H9 (cell line): ENCODE measurements at regions not wholly inside any gene's neighbourhood (a gene's known extent, or its start where the extent isn't known, plus 50 kb on each side); places are given as distances from the start of the nearest gene placed in this dataset.

Experiments
- DNase-seq: peaks from one replicate; pipeline ENCODE4 v3.0.0-alpha.2; 2017
- H2AFZ ChIP-seq: one replicate; pipeline ENCODE4 v1.6.1; 2013; ENCODE audit warnings: mild to moderate bottlenecking, low read length, control low read depth, moderate library complexity
- H2AK5ac ChIP-seq: 2 replicates; pipeline ENCODE4 v1.6.1; 2013; ENCODE audit warnings: low read length, control low read depth, mixed read lengths; ENCODE audit not compliant: insufficient read length
- H2BK120ac ChIP-seq: one replicate; pipeline ENCODE4 v1.6.1; 2013; ENCODE audit warnings: low read depth, mild to moderate bottlenecking, low read length, control low read depth, inconsistent platforms; ENCODE audit not compliant: poor library complexity, severe bottlenecking
- H2BK12ac ChIP-seq: 2 replicates; pipeline ENCODE4 v1.6.1; 2013; ENCODE audit warnings: low read length, control low read depth, mixed read lengths, low read depth; ENCODE audit not compliant: insufficient read length
- H2BK15ac ChIP-seq: 2 replicates; pipeline ENCODE4 v1.6.1; 2013; ENCODE audit warnings: low read depth, low read length, control low read depth
- H2BK20ac ChIP-seq: one replicate; pipeline ENCODE4 v1.6.1; 2013; ENCODE audit warnings: low read depth, mild to moderate bottlenecking, low read length, control low read depth, inconsistent platforms; ENCODE audit not compliant: poor library complexity, severe bottlenecking
- H2BK5ac ChIP-seq: 2 replicates; pipeline ENCODE4 v1.6.1; 2013; ENCODE audit warnings: low read length, control low read depth, mixed read lengths; ENCODE audit not compliant: insufficient read length
- H3K14ac ChIP-seq: 2 replicates; pipeline ENCODE4 v1.6.1; 2013; ENCODE audit warnings: low read length, control low read depth; ENCODE audit not compliant: insufficient read depth
- H3K18ac ChIP-seq: 2 replicates; pipeline ENCODE4 v1.6.1; 2013; ENCODE audit warnings: low read depth, mild to moderate bottlenecking, mixed read lengths, low read length, control low read depth; ENCODE audit not compliant: insufficient read length
- H3K23ac ChIP-seq: 2 replicates; pipeline ENCODE4 v1.6.1; 2013; ENCODE audit warnings: low read length, control low read depth, mixed read lengths, low read depth; ENCODE audit not compliant: insufficient read length
- H3K23me2 ChIP-seq: 2 replicates; pipeline ENCODE4 v1.6.1; 2013; ENCODE audit warnings: low read depth, mild to moderate bottlenecking, mixed read lengths, low read length, control low read depth; ENCODE audit not compliant: insufficient read length, poor library complexity, severe bottlenecking
- H3K27ac ChIP-seq: 2 replicates; pipeline ENCODE4 v1.5.1; 2013; ENCODE audit warnings: low read length, control low read depth, mixed read lengths, low read depth; ENCODE audit not compliant: insufficient read length
- H3K27me3 ChIP-seq: 2 replicates; pipeline ENCODE4 v1.6.1; 2013; ENCODE audit warnings: low read length, control low read depth, inconsistent platforms; ENCODE audit not compliant: insufficient read depth
- H3K4ac ChIP-seq: 2 replicates; pipeline ENCODE4 v1.6.1; 2013; ENCODE audit warnings: low read depth, mild to moderate bottlenecking, control low read depth, inconsistent platforms, low read length, moderate library complexity
- H3K4me1 ChIP-seq: 2 replicates; pipeline ENCODE4 v1.6.1; 2013; ENCODE audit warnings: low read length, control low read depth, inconsistent platforms; ENCODE audit not compliant: insufficient read depth
- H3K4me2 ChIP-seq: 2 replicates; pipeline ENCODE4 v1.6.1; 2013; ENCODE audit warnings: low read length, control low read depth, mixed read lengths; ENCODE audit not compliant: insufficient read length, insufficient read depth
- H3K56ac ChIP-seq: 2 replicates; pipeline ENCODE4 v1.6.1; 2013; ENCODE audit warnings: low read depth, mild to moderate bottlenecking, mixed read lengths, low read length, control low read depth; ENCODE audit not compliant: insufficient read length
- H3K79me1 ChIP-seq: 2 replicates; pipeline ENCODE4 v1.6.1; 2013; ENCODE audit warnings: low read depth, mild to moderate bottlenecking, moderate library complexity, low read length, control low read depth, inconsistent platforms; ENCODE audit not compliant: insufficient read depth, poor library complexity, severe bottlenecking
- H3K79me2 ChIP-seq: 2 replicates; pipeline ENCODE4 v1.6.1; 2013; ENCODE audit warnings: low read length, control low read depth, inconsistent platforms; ENCODE audit not compliant: insufficient read depth
- H3K9ac ChIP-seq: 2 replicates; pipeline ENCODE4 v1.6.1; 2013; ENCODE audit warnings: low read length, control low read depth, mixed read lengths; ENCODE audit not compliant: insufficient read length; ENCODE audit errors: extremely low read depth
- H3K9me3 ChIP-seq: one replicate; pipeline ENCODE4 v1.6.1; 2013; ENCODE audit warnings: low read depth, low read length, inconsistent platforms; ENCODE audit not compliant: control insufficient read depth
- H3T11ph ChIP-seq: one replicate; pipeline ENCODE4 v1.6.1; 2013; ENCODE audit warnings: mild to moderate bottlenecking, low read length, control low read depth, inconsistent platforms
- H4K20me1 ChIP-seq: one replicate; pipeline ENCODE4 v1.6.1; 2013; ENCODE audit not compliant: control insufficient read depth, insufficient read length, insufficient read depth
- H4K5ac ChIP-seq: 2 replicates; pipeline ENCODE4 v1.6.1; 2013; ENCODE audit warnings: low read depth, mild to moderate bottlenecking, mixed read lengths, low read length, control low read depth; ENCODE audit not compliant: insufficient read length
- H4K8ac ChIP-seq: replicated peaks from 2 replicates; pipeline ENCODE4 v1.6.1; 2013; ENCODE audit warnings: low read length, control low read depth, mixed read lengths, low read depth; ENCODE audit not compliant: insufficient read length
- H4K91ac ChIP-seq: 2 replicates; pipeline ENCODE4 v1.6.1; 2013; ENCODE audit warnings: low read depth, mild to moderate bottlenecking, moderate library complexity, mixed read lengths, low read length, control low read depth; ENCODE audit not compliant: insufficient read length
- H3K27ac Mint-ChIP-seq, 3 experiments: 2 replicates in 2 of 3; 3 replicates in 1 of 3; pipeline ENCODE4 v1.8.0; 2020 to 2021; ENCODE audit warnings: mixed read lengths in 3 of 3, mild to moderate bottlenecking in 1 of 3, moderate library complexity in 1 of 3
- H3K27me3 Mint-ChIP-seq: 2 replicates; pipeline ENCODE4 v1.8.0; 2021; ENCODE audit warnings: low read depth, mild to moderate bottlenecking, moderate library complexity, mixed read lengths
- H3K36me3 Mint-ChIP-seq, 3 experiments: 2 replicates in 2 of 3; 3 replicates in 1 of 3; pipeline ENCODE4 v1.8.0; 2020 to 2021; ENCODE audit warnings: low read depth in 3 of 3, mixed read lengths in 3 of 3; ENCODE audit not compliant: insufficient read depth in 1 of 3
- H3K4me1 Mint-ChIP-seq, 2 experiments: 2 replicates each; pipeline ENCODE4 v1.8.0; 2020; ENCODE audit warnings: mixed read lengths in 2 of 2
- H3K4me3 Mint-ChIP-seq, 2 experiments: 2 replicates in 1 of 2; 3 replicates in 1 of 2; pipeline ENCODE4 v1.8.0; 2020 to 2021; ENCODE audit warnings: mild to moderate bottlenecking in 2 of 2, mixed read lengths in 2 of 2, moderate library complexity in 1 of 2
- H3K9me3 Mint-ChIP-seq, 2 experiments: 2 replicates in 1 of 2; 3 replicates in 1 of 2; pipeline ENCODE4 v1.8.0; 2020; ENCODE audit warnings: mild to moderate bottlenecking in 2 of 2, mixed read lengths in 2 of 2, moderate library complexity in 1 of 2
- WGBS: extraction: QIAGEN DNeasy Blood & Tissue Kit; methylation state at CpG from one replicate; pipeline ENCODE4 v1.1.7; 2013; ENCODE audit warnings: missing lambda C conversion rate, low lambda C conversion rate, mixed read lengths; ENCODE audit not compliant: insufficient read length; ENCODE audit errors: extremely low coverage; 5-methylcytosine and 5-hydroxymethylcytosine counted together
- TF ChIP-seq, protein P1 (sequence below): fragments of 200-600 bp; sonication (generic); conservative IDR thresholded peaks from 3 replicates; pipeline ENCODE4 v1.8.0; 2021; ENCODE audit warnings: antibody characterized with exemption, mild to moderate bottlenecking

DNA sequence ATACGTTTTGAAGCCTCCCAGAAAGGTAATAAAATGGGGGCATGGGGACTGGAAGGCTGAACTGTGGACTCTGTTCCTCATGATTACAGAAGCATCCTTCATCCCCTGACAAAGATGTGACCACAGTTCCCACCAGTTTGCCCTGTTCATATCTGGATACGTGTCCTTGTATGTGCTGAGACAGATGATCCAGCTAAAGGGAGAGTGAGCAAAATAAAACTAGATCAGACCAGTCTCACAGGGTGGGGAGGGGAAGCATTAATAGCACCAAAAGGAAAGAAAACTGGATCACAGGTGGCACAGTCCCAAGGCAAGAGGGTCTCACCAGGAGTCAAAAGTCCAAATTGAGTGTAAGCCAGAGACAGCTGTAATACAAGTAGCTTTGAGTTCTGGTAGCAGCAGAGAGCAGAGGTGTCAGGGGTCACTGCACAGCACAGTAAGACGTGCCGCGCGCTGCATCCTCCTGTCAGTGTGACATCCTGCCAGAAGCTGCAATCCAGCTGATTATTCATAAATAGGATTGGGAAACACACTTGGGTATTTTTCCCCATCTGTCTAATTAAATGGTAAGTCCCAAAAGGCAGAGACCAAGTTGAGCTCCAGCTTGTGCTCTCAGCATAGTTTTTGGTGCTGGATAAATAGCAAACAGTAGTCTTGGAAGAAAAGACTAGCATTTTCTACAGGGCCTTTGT lies 560.0 kb upstream of the CFAP20DC start:
- H3K9me3 Mint-ChIP-seq, result peaks cover 18% of the 10 kb centered on the region in 2 experiments; a peak in 4 of 5 replicates
- Histone ChIP-seq H4K5ac (peak overlapping the region; percentile 36), H3K9ac (no peak overlapping the region), H3T11ph (no peak overlapping the region), H3K27me3 (no peaks in the 10 kb centered on the region), H3K4me1 (no peaks in the 10 kb centered on the region), H3K4ac (no peak overlapping the region), H3K4me2 (no peak overlapping the region), H2BK20ac (no peak overlapping the region), H4K8ac (no peak overlapping the region), H4K91ac (no peak overlapping the region), H3K14ac (no peak overlapping the region), H2BK12ac (no peak overlapping the region), H3K23ac (no peak overlapping the region), H4K20me1 (no peaks in the 10 kb centered on the region), H2BK120ac (no peak overlapping the region), H3K18ac (no peak overlapping the region), H2AK5ac (no peak overlapping the region), H2BK15ac (no peak overlapping the region), H2BK5ac (no peak overlapping the region), H3K27ac (no peak overlapping the region), H3K9me3 (no peaks in the 10 kb centered on the region), H3K79me2 (no peaks in the 10 kb centered on the region), H3K79me1 (no peaks in the 10 kb centered on the region), H3K56ac (no peak overlapping the region), H2AFZ (no peak overlapping the region), H3K23me2 (no peaks in the 10 kb centered on the region)
- DNase-seq, result no peak
- peaks cover 3% of the 10 kb centered on the region in 2 experiments; a peak in 2 of 4 replicates for H3K4me1 Mint-ChIP-seq
- TF ChIP-seq, protein P1, sequence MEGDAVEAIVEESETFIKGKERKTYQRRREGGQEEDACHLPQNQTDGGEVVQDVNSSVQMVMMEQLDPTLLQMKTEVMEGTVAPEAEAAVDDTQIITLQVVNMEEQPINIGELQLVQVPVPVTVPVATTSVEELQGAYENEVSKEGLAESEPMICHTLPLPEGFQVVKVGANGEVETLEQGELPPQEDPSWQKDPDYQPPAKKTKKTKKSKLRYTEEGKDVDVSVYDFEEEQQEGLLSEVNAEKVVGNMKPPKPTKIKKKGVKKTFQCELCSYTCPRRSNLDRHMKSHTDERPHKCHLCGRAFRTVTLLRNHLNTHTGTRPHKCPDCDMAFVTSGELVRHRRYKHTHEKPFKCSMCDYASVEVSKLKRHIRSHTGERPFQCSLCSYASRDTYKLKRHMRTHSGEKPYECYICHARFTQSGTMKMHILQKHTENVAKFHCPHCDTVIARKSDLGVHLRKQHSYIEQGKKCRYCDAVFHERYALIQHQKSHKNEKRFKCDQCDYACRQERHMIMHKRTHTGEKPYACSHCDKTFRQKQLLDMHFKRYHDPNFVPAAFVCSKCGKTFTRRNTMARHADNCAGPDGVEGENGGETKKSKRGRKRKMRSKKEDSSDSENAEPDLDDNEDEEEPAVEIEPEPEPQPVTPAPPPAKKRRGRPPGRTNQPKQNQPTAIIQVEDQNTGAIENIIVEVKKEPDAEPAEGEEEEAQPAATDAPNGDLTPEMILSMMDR, result no peak
- no CpG with 5 or more reads among the region's 6 CpGs for WGBS
- H3K27me3 Mint-ChIP-seq, result no peaks in the 10 kb centered on the region; the same call in 1 of the 2 replicates
- no peak overlapping the region for H3K27ac Mint-ChIP-seq
- no peak overlapping the region for H3K4me3 Mint-ChIP-seq
- peaks cover 0 to 11% (median 4%) of the 10 kb centered on the region in 3 experiments; a peak in 3 of 7 replicates for H3K36me3 Mint-ChIP-seq
